PFSK-1 (cell line): ENCODE measurements at regions not wholly inside any gene's neighbourhood (a gene's known extent, or its start where the extent isn't known, plus 50 kb on each side); places are given as distances from the start of the nearest gene placed in this dataset.

ENCODE experiments used
- FOXP2 ChIP-seq: optimal IDR thresholded peaks from 2 replicates; pipeline ENCODE3; 2011; ENCODE audit warnings: borderline replicate concordance, control low read depth, inconsistent platforms; ENCODE audit not compliant: insufficient read depth; ENCODE audit errors: extremely low read length, extremely low read depth
- POLR2AphosphoS5 ChIP-seq: IDR thresholded peaks from 2 replicates; pipeline ENCODE4 v1.6.1; 2012; ENCODE audit warnings: low read depth, mild to moderate bottlenecking, control low read depth, low read length, moderate library complexity
- REST ChIP-seq, 2 experiments: IDR thresholded peaks; 2 replicates each; pipeline versions ENCODE4 v1.6.1 to v1.8.0; 2011 to 2012; ENCODE audit warnings: low read depth in 2 of 2, low read length in 2 of 2, control low read depth in 1 of 2, inconsistent platforms in 1 of 2, mild to moderate bottlenecking in 1 of 2, moderate library complexity in 1 of 2; ENCODE audit not compliant: insufficient read depth in 1 of 2
- SIN3A ChIP-seq: IDR thresholded peaks from 2 replicates; pipeline ENCODE4 v1.6.1; 2012; ENCODE audit warnings: mild to moderate bottlenecking, low read length, moderate library complexity, borderline replicate concordance; ENCODE audit not compliant: insufficient read depth
- TAF1 ChIP-seq: IDR thresholded peaks from 2 replicates; pipeline ENCODE4 v1.6.1; 2012; ENCODE audit warnings: low read length, control low read depth, borderline replicate concordance; ENCODE audit not compliant: insufficient read depth

GRCh38 chr2:81077396-81077795, 772.8 kb upstream of the LRRTM1 start:
- no peak for TF ChIP-seq POLR2AphosphoS5
- TF ChIP-seq SIN3A: no peak
- TF ChIP-seq FOXP2: no peak
- TF ChIP-seq TAF1: no peak
- TF ChIP-seq REST (IDR thresholded peaks at IDR 0.05; ENCODE audit: insufficient read depth in 1 of 2, low read depth in 2 of 2, low read length in 2 of 2): no peak

GRCh38 chr2:81073412-81073811, 768.9 kb upstream of the LRRTM1 start:
- TF ChIP-seq TAF1 (no peak), REST (IDR thresholded peaks at IDR 0.05; ENCODE audit: insufficient read depth in 1 of 2, low read depth in 2 of 2, low read length in 2 of 2) (no peak), FOXP2 (no peak), SIN3A (no peak), POLR2AphosphoS5 (no peak)

- TF ChIP-seq FOXP2: no peak
- TF ChIP-seq REST (IDR thresholded peaks at IDR 0.05; ENCODE audit: insufficient read depth in 1 of 2, low read depth in 2 of 2, low read length in 2 of 2): no peak
- TF ChIP-seq POLR2AphosphoS5: no peak
- TF ChIP-seq SIN3A: no peak
- no peak for TF ChIP-seq TAF1
These were observed 763.6 kb upstream of the LRRTM1 start for GRCh38 chr2:81068144-81068543.

GRCh38 chr2:81061016-81061415, 756.5 kb upstream of the LRRTM1 start:
- TF ChIP-seq TAF1 (no peak), POLR2AphosphoS5 (no peak), FOXP2 (no peak), REST (IDR thresholded peaks at IDR 0.05; ENCODE audit: insufficient read depth in 1 of 2, low read depth in 2 of 2, low read length in 2 of 2) (no peak), SIN3A (no peak)

- TF ChIP-seq SIN3A (no peak), FOXP2 (no peak), TAF1 (no peak), POLR2AphosphoS5 (no peak), REST (IDR thresholded peaks at IDR 0.05; ENCODE audit: insufficient read depth in 1 of 2, low read depth in 2 of 2, low read length in 2 of 2) (no peak)
These were observed 746.1 kb upstream of the LRRTM1 start for GRCh38 chr2:81050580-81051095.
